Brain microvascular endothelial cell (primary cell): ENCODE measurements at regions not wholly inside any gene's neighbourhood (a gene's known extent, or its start where the extent isn't known, plus 50 kb on each side); places are given as distances from the start of the nearest gene placed in this dataset.

Experiments used
- DNase-seq: peaks from one replicate; pipeline ENCODE4 v3.0.0-alpha.2; 2020
- H3K27ac ChIP-seq: fragments of 250-450 bp; sonication (Bioruptor Pico); 2 replicates; pipeline ENCODE4 v1.5.1; 2020; ENCODE audit warnings: mild to moderate bottlenecking, moderate library complexity
- H3K27me3 ChIP-seq: fragments of 250-450 bp; sonication (Bioruptor Pico); replicated peaks from 2 replicates; pipeline ENCODE4 v1.5.1; 2020; ENCODE audit warnings: mild to moderate bottlenecking
- H3K36me3 ChIP-seq: fragments of 250-450 bp; sonication (Bioruptor Pico); replicated peaks from 2 replicates; pipeline ENCODE4 v1.5.1; 2020; ENCODE audit warnings: mild to moderate bottlenecking
- H3K4me3 ChIP-seq: 2 replicates; pipeline ENCODE4 v1.5.1; 2011; ENCODE audit warnings: low read depth, mild to moderate bottlenecking, control low read depth, low read length, moderate library complexity
- CTCF ChIP-seq: IDR thresholded peaks from 2 replicates; pipeline ENCODE4 v1.5.1; 2011; ENCODE audit warnings: low read depth, mild to moderate bottlenecking, moderate library complexity, low read length, control low read depth, inconsistent platforms; ENCODE audit errors: missing control alignments
- in situ Hi-C: cut with HindIII; loops from 2 replicates; pipeline ENCODE4 v1.10.0; 2017; ENCODE audit warnings: low sequenced_read_pairs, low pct_ligation_motif_present

GRCh38 chr13:97057176-97057575 lies 62.9 kb upstream of the OXGR1 start:
- H3K36me3 ChIP-seq: no peaks in the 10 kb centered on the region
- no peaks in the 10 kb centered on the region for H3K27me3 ChIP-seq
- no peak overlapping the region for H3K27ac ChIP-seq
- in situ Hi-C loops: no loop called here
- no peak overlapping the region for H3K4me3 ChIP-seq
- DNase-seq: no peak
- TF ChIP-seq CTCF: no peak

GRCh38 chr13:97058391-97058790 lies 64.1 kb upstream of the OXGR1 start:
- DNase-seq: no peak
- in situ Hi-C loops: no loop called here
- TF ChIP-seq CTCF: no peak
- Histone ChIP-seq H3K27me3 (no peaks in the 10 kb centered on the region), H3K27ac (no peak overlapping the region), H3K36me3 (no peaks in the 10 kb centered on the region), H3K4me3 (no peak overlapping the region)

- in situ Hi-C loops: no loop called here
- no peaks in the 10 kb centered on the region for H3K27me3 ChIP-seq
- no peaks in the 10 kb centered on the region for H3K36me3 ChIP-seq
- peak; percentile 27 for DNase-seq
- H3K27ac ChIP-seq: no peak overlapping the region
- no peak overlapping the region for H3K4me3 ChIP-seq
- no peak for TF ChIP-seq CTCF
Observed at GRCh38 chr13:97058926-97059325, 64.7 kb upstream of the OXGR1 start.

GRCh38 chr13:97067017-97067895 lies 73.0 kb upstream of the OXGR1 start:
- peak; percentile 17 for TF ChIP-seq CTCF
- Histone ChIP-seq H3K27ac (no peak overlapping the region), H3K27me3 (no peaks in the 10 kb centered on the region), H3K36me3 (no peaks in the 10 kb centered on the region), H3K4me3 (no peak overlapping the region)
- in situ Hi-C loops: no loop called here
- DNase-seq: peak; percentile 9

- Histone ChIP-seq H3K4me3 (no peak overlapping the region), H3K27me3 (no peaks in the 10 kb centered on the region), H3K36me3 (no peaks in the 10 kb centered on the region), H3K27ac (no peak overlapping the region)
- DNase-seq: peak; percentile 31
- TF ChIP-seq CTCF: no peak
- in situ Hi-C loops: no loop called here
Observed at GRCh38 chr13:97068151-97068550, 73.9 kb upstream of the OXGR1 start.
